HG03469 (cell line): ENCODE measurements at regions not wholly inside any gene's neighbourhood (a gene's known extent, or its start where the extent isn't known, plus 50 kb on each side); places are given as distances from the start of the nearest gene placed in this dataset.

ENCODE experiments used
- ATAC-seq: cut with Tn5 transposase; IDR thresholded peaks from one replicate; pipeline ENCODE4 v1.9.1; 2021; ENCODE audit warnings: mild to moderate bottlenecking, moderate library complexity, moderate number of reproducible peaks; ENCODE audit not compliant: unreplicated experiment

DNA sequence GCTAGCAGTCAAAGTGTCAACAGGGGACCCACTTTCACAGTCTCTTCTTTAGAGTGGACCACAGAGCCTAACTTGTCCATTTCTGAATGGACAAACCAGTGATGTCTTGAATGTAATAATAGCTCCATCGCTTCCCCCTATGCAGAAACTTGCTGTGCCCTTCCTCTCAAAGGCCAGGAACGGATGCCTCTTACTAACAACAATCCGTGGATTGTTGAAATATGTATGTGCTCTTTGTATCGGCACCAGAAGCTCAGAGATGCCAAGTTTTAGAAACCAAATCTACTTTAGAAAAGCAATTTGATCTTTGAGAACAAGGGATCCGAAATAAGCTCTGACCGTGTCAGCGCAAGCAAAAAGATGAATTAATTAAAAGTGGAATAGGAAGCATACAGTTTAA, 259.5 kb upstream of the POU2AF2 start:
- no peak for ATAC-seq

DNA sequence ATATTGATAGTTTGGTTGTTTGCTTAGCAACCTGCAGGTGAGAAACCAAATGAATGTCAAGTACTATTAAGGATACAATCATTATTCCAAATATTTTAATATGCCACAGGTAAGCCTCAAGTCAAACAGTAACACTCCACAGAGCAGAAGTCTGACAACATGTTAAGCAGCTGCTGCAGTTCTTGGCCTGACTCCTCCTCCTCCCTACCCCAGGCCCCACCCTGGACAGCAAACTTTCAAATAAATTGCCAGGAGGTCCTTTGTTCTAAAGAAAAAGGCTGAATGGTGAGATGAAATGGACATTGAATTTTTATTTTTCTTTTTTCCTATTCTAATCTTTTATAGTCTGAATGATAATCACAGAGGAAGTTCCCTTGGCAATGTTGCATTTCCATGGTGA, 260.0 kb upstream of the POU2AF2 start:
- ATAC-seq = no peak

DNA sequence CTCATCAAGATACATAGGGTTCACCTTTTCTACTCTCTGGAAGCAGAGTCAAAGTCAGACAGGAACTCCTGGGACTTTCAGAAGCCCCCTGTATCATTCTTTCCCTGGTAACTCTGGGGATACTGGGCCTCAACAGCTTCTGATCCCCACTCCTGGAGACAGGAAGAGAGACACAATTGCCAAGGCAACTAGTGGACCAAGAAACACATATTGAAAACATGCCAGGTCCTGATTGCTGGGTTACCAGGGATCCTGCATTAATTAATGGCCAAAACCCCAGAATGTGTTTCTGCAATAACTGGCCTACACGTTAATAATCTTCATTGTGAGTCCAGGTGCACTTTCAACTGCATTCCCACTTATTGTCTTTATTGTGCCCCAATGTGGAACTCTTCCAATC, 260.8 kb upstream of the POU2AF2 start:
- ATAC-seq = no peak

DNA sequence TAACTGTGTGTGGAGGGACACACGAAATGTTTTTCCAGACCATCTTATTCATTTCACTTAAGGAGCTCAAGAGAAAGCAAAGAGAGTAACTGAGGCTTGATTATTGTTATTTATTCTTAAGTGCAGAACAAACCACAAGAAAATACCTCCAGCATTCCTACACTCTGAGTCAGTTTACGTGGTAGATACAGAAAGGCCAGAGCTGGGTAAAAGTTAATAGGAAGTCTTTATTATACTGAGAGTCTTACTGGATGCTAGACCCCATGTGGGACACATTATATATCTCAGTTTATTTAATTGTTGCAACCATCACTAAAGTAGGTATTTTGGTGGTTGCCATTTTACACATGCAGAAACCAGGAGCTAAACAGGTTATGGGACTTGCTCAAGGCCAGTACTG, 261.4 kb upstream of the POU2AF2 start:
- no peak for ATAC-seq

DNA sequence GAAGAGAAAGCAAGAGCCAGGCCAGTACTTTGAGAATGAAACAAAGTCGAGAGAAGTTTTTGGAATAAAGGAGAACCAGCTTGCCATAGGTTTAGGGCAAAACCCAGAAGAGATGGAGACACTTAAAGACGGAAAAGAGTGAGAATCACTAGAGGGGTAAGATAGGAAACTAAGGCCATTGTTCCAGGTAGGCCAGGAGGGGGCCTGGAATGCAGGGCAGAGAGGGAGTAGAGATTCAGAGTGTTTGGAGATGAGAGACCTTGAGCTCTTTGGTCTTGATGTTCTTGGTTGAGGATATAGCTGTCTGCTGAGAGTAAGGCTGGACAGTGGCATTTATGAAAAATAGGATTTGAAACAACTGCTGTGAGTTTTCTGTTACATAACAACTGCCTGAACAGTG, 263.3 kb upstream of the POU2AF2 start:
- no peak for ATAC-seq

DNA sequence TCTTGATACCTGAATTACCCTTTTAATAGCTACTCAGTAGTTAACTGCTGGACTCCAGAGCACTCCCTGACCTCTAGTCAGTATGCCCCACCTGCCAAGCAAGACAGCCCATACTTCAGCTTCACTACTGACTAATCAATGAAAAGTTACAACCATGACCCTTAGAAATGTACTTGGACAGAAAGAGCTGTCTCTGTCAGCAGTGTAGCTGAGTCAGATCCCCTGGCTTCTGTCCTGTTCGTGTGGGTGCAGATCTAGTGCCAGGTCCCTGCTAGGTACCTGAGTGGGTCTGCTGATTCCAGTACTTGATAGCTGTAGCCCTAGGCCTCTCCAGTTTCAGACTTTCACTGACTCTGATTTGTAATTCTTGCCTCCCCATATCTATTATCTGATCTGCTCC, 265.8 kb upstream of the POU2AF2 start:
- ATAC-seq = no peak

DNA sequence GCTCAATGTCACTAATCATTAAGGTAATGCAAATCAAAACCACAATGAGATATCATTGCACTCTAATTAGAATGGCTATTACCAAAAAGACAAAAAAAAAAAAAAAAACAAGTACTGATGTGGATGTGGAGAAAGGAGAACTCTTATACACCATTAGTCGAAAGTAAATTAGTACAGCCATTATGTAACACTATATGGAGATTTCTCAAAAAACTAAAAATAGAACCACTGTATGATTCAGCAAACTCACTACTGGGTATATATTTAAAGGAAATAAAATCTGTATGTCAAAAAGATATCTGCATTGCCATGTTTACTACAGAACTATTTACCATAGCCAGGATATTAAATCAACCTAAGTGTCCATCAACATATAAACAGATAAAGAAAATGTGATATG, 265.4 kb upstream of the ARHGAP20 start:
- ATAC-seq = no peak

DNA sequence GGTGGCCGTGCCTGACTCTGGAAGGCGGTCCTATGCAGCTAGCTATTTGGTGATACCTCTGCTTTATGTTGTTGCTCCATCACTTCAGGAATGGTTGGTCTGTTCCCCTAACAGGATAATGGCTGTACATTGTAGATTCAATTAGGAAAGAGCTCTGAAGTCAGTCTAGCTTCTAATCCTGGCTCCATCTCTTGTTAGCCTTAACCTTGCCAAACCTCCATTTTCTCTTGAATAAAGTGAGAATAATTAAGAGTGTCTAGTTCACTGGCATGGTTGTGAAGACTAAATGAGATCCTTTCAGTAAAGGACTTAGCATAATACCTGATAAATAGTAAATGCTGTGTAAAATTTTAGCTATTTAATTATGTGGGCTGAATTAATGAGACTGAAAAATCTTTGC, 262.5 kb upstream of the ARHGAP20 start:
- ATAC-seq = no peak

DNA sequence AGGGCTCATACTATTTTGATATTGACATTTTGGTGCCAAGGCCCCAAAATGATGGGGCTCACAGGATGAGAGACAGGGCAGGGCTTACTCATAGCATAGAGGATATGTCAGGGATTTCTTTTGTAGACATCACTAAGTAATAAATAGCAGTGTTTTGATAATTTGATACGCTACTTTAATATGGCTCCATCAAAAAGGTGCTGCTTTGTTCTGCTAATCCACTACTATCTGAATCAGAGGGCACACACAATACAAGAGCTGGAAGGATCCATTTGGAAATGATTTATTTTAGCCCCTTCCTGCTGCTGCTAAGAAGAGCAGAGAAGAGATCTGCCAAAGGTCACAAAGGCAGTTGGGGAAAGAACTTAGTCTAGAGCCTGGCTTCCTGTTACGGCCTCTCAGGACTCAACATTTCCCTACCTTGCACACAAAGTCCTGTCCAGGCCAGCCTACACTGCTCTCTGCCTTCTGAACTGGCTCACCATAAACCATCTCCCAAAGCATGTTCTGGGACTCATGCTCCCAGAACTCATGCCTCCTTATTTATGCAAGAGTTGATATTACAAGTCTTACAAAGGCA, 261.3 kb upstream of the ARHGAP20 start:
- ATAC-seq = no peak

DNA sequence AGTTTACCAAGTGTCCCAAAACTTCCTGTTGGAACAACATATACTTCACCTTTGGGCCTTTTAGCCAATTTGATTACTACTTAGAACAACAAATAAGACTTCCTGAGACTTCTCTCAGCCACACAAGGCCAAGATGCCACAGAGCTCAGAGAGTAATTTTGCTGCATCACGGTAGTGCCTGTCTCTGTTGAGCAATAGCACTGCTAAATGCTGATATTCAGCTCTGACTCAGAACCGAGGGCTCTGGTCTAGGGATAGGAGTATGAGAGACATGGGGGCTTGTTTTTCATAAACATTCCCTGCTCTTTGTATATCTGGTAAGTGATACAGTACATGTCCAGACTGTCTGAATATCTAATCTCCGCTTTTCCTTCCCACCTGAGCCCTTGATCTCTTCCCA, 260.4 kb upstream of the ARHGAP20 start:
- ATAC-seq = no peak

DNA sequence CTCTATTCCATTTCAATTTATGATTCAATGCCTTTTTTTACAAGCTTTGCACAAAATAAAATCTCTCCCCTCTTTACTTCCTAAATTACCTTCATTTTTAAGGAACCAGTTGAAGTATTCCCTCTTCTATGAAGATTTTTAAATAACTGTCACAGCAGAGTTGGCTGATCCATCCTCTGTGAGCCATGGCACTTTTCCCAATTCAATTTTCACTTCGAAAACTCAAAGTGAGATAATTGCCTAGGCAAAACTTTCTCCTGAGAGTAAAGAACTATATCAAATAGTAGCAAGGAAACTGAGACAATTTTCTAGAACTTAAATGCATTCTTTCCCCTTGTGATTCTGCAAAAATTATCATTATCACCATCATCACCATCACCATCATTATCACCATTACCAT, 259.9 kb upstream of the ARHGAP20 start:
- ATAC-seq = no peak

DNA sequence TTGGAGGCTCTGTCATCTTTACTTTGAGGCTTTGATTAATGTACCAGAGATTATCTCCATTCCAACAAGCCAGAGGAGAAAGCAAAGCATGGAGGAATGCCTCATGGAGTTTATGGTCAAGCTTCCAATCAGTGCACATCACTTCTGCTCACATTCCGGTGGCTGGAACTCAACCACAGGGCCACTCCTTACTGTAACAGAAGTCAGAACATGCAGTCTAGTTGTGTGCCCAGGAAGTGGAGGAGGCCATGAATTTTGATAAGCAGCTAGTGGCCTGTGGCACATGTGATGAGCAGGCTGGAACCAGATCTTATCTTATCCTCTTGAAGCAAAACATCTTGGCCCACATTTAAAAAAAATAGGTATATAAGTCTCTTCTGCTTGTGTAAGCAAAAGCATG, 258.9 kb upstream of the ARHGAP20 start:
- ATAC-seq = no peak

DNA sequence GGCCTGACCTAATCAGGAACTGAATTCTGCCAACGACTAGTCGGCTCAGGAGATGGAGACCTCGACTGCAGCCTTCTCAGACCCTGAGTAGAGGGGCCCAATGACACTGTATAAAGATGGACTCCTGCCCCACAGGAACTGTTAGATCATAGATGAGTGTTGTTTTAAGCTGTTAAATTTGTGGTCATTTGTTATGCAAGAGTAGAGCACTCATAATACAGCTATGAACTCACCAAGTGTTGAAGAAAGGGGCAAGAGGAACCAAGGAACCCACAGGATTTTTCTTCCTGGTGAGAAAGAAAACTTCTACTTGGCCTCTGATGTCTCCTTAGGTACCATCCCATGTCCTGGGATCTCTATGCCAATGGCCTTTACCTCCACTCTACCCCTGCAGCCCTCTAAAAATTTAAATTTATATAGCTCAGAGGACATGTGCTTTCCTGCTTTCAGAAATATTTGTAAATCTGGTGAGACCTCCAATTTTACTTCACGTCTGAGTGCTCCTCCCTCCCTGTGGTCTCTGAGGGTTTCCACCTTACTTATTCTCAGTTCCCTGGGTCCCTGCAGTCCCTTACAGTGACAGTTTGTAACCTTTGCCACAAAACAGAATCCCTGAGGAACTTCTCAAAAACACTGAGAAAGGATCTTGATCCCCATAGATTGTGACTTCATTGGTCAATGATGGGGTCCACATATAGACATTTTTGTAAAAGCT, 256.3 kb upstream of the ARHGAP20 start:
- no peak for ATAC-seq

DNA sequence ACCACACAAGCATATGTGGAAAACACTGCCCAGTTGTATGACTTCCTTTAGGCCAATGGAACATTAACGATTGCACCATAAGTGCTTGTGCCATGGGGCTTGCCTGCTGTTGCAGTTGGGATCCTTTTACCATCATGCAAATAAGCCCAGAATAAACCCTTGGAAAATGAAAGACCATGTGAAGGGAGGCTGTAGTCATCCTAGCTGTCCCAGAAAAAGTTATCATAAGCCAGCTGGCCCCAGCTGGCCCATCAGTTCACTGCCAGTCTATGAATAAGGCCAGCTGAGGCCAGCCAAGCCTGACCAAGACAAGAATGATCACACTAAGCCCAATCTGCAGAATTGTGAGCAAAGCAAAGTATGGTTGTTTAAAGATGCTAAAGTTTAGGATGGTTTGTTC, 253.9 kb upstream of the ARHGAP20 start:
- no peak for ATAC-seq

DNA sequence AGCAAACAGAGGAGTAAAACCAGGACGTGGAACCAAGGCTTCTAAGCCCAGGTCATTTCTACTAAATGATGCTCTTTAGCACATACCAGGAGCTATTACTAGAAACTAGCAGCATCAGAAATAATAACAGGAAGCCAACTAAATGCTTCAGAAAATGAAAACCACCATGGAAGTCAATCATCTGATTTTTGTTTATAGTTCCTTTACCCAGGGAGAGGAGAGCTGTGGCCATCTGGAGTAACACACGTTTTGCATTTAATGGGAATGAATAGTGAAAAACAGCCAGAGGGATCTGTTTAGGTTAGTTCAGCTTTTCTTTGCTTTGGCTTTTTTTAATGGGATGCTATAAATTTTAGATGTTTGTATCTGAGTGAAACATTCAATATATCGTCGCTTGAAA, 250.7 kb upstream of the ARHGAP20 start:
- ATAC-seq = no peak

DNA sequence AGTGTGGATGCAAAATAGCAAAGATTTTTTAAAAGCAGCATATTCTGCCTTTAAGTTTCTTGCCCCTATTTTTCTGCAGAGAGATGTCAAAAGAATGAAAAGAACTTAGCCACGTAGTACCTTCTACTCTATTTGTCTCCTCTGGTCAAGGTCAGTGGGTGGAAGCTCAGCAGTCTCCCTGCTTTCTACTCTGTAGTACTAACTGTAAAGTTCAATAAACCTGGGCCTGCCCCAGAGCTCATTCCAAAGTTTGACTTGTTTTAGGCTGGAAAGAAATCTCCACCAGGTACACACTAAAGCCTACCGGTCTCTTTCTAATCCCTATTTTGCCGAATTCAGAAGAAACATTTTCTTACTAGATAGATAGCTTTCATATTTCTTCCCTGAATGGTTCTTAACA, 247.9 kb upstream of the ARHGAP20 start:
- no peak for ATAC-seq

DNA sequence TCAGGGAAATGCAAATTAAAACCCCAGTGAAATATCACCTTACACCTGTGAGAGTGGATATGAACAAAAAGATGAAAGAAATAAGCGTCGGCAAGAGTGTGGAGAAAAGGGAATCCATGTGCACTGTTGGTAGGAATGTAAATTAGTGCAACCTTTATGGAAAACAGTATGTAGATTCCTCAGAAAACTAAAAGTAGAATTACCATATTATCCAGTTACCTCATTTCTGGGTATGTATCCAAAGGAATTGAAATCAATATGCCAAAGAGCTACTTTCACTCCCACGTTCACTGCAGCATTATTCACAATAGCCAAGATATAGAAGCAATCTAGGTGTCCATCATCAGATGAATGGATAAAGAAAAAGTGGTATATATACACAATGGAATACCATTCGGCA, 246.0 kb upstream of the ARHGAP20 start:
- ATAC-seq = no peak

DNA sequence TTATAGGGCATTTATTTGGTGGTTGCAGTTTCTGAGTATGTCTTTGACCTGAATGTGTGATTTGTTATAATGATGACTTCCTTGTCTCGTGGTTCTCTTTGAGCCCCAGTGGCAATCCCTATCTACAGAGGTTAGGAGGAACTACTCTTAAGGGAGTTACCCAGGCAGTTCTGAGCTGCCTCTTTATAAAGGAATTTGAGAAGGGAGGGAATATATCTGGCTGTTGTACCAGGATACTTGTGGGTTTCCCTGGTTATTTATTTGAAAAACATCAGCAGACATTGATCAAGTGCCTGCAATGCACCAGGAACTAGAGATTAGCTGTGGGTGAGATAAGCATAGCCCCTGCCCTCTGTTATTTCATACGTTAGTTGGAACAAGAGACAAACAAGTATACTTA, 243.5 kb upstream of the ARHGAP20 start:
- no peak for ATAC-seq

DNA sequence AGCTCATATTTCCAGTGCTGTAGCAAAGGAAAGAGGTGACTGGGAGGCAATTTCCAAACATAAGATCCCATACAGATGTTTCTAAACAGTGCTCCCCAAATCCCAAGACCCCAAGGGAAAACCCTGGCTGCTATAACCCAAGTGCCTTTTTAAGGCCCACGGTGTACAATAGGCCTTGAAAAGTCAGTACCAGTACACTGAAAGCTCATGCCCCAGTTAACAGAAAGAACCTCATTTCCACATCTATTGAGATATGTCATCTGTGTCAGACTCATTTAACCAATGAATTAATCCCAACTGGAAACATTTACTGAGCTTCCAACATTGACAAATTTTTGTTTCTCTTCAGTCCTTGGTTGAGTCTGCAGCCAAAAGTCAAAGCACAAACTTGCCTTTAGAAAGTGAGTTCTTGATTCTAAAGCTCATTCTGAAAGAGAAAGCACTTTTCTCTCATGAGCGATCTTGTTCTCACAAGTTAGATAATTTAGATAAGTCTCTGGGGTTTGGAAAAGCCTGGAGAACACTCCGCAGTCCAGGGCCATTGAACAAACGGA, 239.8 kb upstream of the ARHGAP20 start:
- no peak for ATAC-seq

DNA sequence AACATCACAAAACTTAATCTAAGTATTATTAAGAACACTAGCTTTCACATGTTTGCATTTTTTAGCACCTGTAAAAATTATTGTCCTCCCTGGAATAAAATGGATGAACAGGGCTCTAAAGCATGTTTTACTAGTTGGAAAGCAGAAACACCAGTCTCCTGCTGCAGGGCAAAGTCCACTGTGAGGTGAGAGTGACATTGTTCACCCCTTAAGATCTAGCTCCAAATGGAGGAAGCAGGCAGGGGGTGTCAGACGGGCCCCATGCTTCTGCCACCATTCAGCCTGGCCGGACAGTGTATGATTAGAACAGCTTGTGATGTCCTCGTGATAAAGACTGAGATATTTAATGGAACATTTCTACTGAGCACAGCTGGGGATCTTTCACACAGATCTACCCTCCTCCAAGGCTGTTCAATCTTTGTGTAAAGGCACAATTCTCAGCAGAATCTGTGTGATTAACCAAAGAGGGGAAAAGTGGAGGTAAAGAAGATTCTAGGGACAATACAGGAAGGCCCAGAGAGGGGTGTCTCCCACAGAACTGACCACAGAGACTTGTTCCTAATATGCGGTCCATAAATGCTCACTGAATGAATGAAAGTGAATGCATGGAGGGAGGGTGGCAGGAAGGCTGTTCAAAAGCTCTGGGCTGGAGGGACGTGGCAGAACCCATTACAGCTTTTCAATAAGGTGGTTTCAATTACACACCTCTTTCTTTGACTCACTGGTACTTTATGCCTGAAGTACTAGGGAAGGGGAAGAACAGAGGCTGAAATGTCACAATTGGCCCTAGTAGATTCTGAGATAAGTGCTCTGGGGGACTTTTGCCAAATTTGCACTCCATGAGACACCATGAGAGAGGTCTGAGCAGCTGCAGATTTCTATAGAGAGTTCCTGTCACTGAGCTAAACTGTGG, 239.1 kb upstream of the ARHGAP20 start:
- ATAC-seq = no peak

DNA sequence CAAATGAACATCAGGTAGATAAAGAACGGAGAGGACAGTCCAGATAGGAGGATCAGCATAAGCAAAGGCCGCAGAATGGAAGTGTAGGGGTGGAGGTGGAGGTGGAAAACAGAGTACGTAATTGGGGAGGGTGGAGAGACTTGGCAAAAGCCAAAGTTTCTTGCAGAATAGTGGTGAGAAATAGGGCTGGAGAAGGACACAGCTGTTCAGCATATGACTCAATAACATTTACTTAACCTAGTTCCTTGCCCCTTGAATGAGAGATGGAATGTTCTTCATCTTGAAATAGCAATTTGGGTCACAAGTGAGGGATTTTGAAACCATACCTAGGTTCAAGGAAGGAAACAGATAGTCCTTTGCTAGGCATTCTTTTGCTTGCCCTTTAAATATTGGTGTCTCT, 235.9 kb upstream of the ARHGAP20 start:
- no peak for ATAC-seq

DNA sequence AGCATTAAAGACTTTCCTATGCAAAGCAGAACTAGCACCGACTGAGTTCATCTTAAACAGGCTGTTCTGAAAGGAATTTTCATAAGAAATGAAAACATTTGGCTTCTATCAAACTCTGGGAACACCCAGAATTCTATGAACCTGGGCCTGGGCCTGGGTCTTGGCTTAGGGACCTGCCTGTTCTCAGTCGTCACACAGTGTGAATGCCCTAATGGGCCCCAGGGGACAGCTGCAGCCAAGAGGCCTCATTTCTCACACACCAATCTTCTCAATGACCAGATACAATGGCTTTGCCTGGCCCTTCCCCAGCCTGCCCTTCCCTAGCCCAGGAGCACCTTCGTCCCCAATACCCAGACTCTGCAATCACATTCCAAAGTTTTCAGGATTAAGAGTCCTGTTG, 234.9 kb upstream of the ARHGAP20 start:
- ATAC-seq = no peak
